GM18499 (cell line): ENCODE measurements at regions not wholly inside any gene's neighbourhood (a gene's known extent, or its start where the extent isn't known, plus 50 kb on each side); places are given as distances from the start of the nearest gene placed in this dataset.

Experiments
- ATAC-seq: cut with Tn5 transposase; IDR thresholded peaks from one replicate; pipeline ENCODE4 v1.9.1; 2021; ENCODE audit warnings: moderate number of reproducible peaks; ENCODE audit not compliant: insufficient read depth, unreplicated experiment

DNA sequence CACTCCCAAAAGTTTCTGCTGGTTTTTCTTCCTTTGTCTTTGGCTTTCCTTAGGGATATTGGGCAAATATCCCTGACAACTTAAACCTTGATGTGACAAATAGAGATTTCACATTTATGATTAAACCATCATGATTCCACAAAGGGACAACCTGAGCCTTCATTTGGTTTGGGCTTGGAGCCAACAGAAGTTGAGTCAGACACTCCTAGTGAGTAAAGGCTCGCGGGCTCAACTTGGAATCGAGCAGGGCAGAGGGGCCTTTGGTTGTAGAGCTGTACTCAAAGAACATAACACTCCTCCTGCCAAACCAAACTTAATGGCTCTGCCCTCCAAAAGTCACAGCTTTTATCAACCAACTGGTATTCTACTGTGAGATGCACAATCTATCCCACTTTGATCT is 290.2 kb upstream of the MAP3K1 start:
- ATAC-seq = no peak

GRCh38 chr5:56523790-56524575 is 290.9 kb upstream of the ANKRD55 start:
- ATAC-seq = no peak

DNA sequence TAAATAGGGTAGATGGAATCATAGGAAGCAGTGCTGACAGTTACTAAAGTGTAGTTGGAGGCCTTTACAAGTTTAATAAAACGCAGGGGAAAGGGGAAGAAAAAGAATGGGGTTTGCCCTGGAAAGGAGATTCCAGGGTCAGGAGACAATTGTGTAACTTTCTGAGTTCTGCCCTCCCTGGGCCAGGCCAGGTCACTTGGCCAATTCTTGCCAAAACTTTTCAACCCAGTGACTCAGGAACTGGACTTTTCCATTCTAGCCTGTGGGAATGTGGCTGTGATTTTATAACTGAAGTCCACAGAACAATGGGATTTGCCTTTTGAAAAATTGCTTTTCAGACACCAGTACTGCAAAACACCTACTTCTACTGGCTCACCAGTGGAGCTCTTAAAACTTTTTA is 289.8 kb upstream of the ANKRD55 start:
- ATAC-seq = no peak

DNA sequence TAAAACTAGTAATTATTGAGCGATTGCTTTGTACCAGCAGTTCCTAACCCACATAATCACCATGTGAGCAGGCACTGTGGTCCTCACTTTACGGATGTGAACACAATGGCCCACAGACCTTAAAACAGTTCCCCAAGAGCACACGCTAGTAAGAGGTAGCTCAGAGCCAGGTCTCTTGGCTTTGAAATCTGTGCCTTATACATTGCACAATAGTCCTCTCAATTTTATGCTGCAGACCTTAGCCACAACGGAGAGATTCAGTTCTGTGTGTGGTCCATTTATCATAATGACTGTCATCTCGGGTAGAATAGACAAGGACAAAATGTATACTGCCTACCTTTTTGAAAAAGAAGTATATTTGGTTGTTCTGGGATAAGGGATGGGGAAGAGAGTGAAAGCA is 289.0 kb upstream of the ANKRD55 start:
- no peak for ATAC-seq

- ATAC-seq = no peak
Observed at GRCh38 chr5:56520986-56521730, 288.0 kb upstream of the ANKRD55 start.

DNA sequence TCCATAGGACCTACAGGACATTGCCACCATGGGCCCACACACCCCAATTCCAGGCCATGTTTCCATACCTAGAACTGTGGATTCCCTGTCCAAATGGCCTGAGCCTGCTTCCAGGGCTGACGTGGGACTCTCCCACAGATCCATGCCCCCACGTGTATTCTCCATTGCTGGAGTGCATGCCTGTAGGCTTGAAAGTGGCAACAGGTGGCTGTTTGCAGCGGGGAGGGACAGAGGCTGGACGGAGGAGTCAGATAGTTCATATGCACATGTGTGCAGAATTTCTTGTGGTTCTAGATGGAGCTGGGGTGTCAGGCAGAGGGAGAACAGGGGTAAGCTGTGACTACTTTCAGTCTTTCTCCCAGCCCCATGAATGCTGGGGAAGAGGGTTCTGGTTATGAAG is 285.7 kb upstream of the ANKRD55 start:
- no peak for ATAC-seq

DNA sequence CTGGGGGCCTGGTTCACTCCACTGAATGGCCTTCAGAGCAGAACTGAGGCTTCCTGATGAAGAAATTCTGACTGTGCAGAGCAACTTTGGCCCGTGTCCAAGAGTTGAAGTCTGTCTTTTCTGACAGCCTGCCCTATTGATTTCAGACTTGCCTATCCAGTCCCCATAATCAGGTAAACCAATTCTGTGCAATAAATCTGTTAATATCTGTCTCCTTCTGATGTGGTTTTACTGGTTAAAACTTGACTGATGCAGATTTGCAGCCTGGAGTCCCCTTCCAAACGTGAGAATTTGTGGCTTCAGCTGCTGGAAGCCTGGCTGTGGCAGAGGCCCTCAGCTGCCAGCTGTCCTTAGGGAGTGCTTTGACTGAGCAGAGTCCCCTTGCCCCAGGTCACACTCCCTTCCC is 283.9 kb upstream of the ANKRD55 start:
- ATAC-seq = no peak

- no peak for ATAC-seq
Observed at GRCh38 chr5:56516441-56516840, 283.3 kb upstream of the ANKRD55 start.

- ATAC-seq = no peak
Observed at GRCh38 chr5:56516035-56516434, 282.9 kb upstream of the ANKRD55 start.

GRCh38 chr5:56515011-56515410 is 281.9 kb upstream of the ANKRD55 start:
- ATAC-seq = no peak

GRCh38 chr5:56514245-56514644 is 281.1 kb upstream of the ANKRD55 start:
- no peak for ATAC-seq

DNA sequence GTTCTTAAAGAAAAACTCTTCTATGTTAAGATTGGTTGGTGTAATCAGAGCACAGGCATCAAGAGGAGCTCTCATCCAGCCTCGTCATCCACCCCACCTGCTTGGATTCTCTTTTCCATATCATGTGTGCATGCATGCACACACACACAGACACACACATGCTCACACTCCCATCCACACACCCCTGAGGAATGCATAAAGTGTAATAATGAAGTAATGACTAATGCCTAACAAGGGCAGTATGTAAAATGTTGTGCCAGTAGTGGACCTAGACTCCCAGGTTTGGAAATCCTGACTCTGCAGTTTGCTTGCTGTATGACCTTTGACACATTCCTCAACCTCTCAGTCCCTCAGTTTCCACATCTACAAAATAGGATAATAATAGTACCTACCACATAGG is 280.0 kb upstream of the ANKRD55 start:
- ATAC-seq = no peak

DNA sequence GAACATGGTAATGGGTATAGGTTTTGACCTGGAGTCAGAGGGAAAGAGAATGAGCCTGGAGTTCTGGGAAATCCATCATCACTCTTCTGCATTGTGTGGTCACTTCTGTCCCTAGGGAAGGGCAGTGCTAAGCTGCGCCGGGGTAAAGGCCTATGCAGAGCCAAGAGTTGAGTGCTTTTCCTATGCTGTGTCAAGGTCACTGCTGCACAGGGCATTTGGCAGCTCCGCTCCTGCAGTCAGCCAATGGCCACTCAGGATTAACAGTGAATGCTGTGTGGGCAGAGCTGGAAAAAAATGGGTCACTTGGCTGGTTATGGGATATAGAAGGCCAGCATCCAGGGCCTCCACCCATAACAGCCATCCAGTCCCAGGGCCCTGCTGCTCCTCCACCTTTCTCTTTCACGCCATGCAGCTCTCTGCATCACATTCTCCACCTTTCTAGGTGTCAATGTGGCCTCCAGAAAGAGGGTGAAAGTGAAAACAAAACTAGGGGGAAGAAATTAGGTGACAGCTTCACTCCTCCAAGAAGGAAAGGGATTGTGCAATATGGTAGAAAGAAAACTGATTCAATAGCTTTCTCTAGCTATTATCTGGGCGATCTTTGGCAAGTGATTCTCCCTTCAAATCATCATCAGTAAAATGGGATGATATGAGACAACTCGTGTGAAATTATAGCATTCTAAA is 279.3 kb upstream of the ANKRD55 start:
- no peak for ATAC-seq

DNA sequence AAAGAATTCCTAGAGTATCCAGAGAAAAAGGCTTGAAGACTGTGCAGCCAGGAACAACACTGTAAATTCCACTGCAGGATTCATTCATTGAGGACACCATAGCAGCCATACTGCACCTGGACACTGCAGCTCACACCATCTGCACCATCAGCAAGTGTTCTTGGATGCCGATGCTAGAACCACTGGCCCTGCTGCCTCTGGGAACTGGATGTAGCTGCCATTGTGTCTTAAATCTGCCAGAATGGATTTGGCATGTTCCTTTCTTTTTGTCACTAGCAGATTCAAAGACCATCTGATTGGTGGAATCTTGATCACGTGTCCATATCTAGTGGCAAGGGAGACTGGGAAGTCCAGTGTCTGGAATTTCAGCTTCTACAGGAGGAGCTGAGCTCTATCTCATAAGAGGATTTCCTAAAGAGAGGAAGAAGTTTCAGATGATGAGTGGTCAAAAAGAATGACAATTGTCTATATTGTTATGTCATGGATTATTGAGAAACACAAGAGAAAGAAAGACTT is 278.3 kb upstream of the ANKRD55 start:
- ATAC-seq = no peak

GRCh38 chr5:56508249-56508648 is 275.1 kb upstream of the ANKRD55 start:
- ATAC-seq = no peak

- no peak for ATAC-seq
Observed at GRCh38 chr5:56507351-56507930, 274.3 kb upstream of the ANKRD55 start.

- no peak for ATAC-seq
Observed at GRCh38 chr5:56506211-56506965, 273.3 kb upstream of the ANKRD55 start.

DNA sequence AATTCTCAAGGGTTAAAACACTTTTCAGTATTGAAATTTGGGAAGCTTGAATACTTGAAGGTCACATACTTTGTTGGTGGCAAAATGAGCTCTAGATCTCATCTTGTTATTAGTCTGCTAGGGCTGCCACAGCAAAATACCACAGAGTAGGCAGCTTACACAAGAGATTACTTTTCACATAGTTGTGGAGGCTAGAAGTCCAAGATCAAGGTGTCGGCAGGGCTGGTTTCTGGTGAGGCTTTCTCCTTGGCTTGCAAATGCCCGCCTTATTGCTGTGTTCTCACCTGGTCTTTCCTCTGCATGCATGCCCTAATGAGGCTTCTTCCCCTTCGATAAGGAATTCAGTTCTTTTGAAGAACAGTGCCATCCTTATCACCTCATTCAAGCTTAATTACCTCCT is 270.8 kb upstream of the ANKRD55 start:
- ATAC-seq = no peak

GRCh38 chr5:56501781-56502557 is 268.8 kb upstream of the ANKRD55 start:
- ATAC-seq = no peak
